Stimulated activated naive B cell treated with anti-CD40 and anti-IgM and Interleukin-4, amounts not matched to agents 10 μg/mL and 1 μg/mL and 100 μg/mL, for 72 hours (primary cell): ENCODE measurements at regions not wholly inside any gene's neighbourhood (a gene's known extent, or its start where the extent isn't known, plus 50 kb on each side); places are given as distances from the start of the nearest gene placed in this dataset.
"Not testable (repeated sequence)": the region's sequence is repeated elsewhere in the genome, so short reads cannot be mapped to it uniquely, and the experiment has no call there.

Experiments used
- ATAC-seq, 2 donors: fragments of 150-1000 bp; cut with Tn5 transposase; replicated peaks; 2 replicates each; pipeline ENCODE4 v1.10.0; 2021; ENCODE audit warnings: moderate library complexity in 1 of 2
- DNase-seq: peaks from one replicate; pipeline ENCODE4 v3.0.0; 2021
- H3K27ac Mint-ChIP-seq: one replicate; pipeline ENCODE4 v1.8.0; 2022; ENCODE audit warnings: mild to moderate bottlenecking, mixed read lengths
- H3K27me3 Mint-ChIP-seq, 2 donors: one replicate each; pipeline ENCODE4 v1.8.0; 2022; ENCODE audit warnings: mixed read lengths in 2 of 2
- H3K36me3 Mint-ChIP-seq, 2 donors: one replicate each; pipeline ENCODE4 v1.8.0; 2022; ENCODE audit warnings: mixed read lengths in 2 of 2, mild to moderate bottlenecking in 1 of 2
- H3K4me1 Mint-ChIP-seq, 2 donors: one replicate each; pipeline ENCODE4 v1.8.0; 2022; ENCODE audit warnings: mixed read lengths in 2 of 2, mild to moderate bottlenecking in 1 of 2
- H3K4me3 Mint-ChIP-seq, 2 donors: one replicate each; pipeline ENCODE4 v1.8.0; 2022; ENCODE audit warnings: mild to moderate bottlenecking in 2 of 2, mixed read lengths in 2 of 2, moderate library complexity in 1 of 2
- H3K9me3 Mint-ChIP-seq, 2 donors: one replicate each; pipeline ENCODE4 v1.8.0; 2022; ENCODE audit warnings: mixed read lengths in 2 of 2, mild to moderate bottlenecking in 1 of 2

DNA sequence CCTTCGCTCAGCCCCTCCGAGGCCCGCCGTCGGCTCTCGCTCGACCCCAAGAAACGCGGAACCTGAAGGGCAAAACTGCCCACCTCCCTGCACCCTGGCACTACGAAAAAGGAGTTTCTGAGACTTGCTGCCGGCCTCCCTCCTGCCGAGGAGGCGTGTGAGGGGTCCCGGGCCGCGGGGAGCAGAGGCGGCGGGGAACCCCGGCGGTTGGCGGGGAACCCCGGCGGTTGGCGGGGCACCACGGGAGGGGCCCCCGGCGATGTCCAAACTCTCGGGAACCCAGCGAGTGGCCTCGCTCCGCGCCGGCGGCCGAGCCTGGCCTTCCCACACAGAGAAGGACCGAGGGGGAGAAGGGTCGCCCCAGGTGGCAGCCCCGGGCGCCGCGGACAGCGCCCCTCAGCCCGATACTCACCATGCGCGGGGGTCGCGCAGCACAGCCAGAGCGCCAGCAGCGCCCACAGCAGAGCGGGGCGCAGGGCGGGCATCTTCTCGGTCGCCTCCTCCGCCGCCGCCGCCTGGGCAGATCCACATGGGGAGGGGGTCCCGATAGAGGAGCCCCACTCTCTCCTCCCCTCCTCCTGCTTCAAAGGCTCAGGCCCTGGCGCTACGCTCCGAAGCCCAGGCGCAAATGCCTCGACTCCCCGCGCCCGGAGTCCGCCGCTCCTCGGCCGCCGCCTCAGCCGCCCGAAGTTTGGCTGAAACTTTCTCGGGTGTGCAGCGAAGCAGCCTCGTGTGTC lies 69.4 kb upstream of the NUDT4B start:
- DNase-seq = peak; percentile 37
- ATAC-seq = peak; percentile 51 to 69
- not testable (repeated sequence) for H3K27me3 Mint-ChIP-seq, H3K27ac Mint-ChIP-seq, H3K4me1 Mint-ChIP-seq, H3K36me3 Mint-ChIP-seq, H3K9me3 Mint-ChIP-seq
- peak overlapping the region; percentile 74 to 85 for H3K4me3 Mint-ChIP-seq

DNA sequence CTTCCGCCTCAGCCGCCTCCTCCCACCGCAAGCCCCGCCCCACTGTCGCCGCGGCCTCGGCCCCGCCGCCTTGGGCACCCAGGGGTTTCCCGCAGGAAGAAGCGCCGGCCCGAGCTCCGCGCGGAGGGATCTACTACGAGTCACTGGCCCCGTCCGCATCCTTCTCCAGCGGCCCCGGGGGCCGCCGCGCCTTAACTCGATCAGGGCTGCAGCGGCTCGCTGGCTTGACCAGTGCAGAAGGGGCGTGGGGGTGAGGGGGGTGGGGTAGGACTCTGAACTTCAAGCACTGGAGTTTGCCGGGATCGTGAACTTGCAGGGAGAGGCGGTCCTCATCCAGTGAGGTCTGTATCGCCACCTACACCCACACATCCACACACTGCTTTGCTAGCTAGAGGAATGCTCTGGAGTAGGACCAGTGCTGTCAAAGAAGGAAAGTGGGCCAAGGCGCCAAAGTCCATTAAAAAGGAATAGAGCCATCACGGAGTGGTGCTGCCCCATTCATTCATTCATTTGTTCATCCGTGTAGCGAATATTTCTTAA lies 68.7 kb upstream of the NUDT4B start:
- H3K36me3 Mint-ChIP-seq, H3K27me3 Mint-ChIP-seq, H3K9me3 Mint-ChIP-seq, DNase-seq, H3K4me1 Mint-ChIP-seq, H3K27ac Mint-ChIP-seq: not testable (repeated sequence)
- peak; percentile 56 to 81 for ATAC-seq
- H3K4me3 Mint-ChIP-seq = peak overlapping the region; percentile 74 to 85

DNA sequence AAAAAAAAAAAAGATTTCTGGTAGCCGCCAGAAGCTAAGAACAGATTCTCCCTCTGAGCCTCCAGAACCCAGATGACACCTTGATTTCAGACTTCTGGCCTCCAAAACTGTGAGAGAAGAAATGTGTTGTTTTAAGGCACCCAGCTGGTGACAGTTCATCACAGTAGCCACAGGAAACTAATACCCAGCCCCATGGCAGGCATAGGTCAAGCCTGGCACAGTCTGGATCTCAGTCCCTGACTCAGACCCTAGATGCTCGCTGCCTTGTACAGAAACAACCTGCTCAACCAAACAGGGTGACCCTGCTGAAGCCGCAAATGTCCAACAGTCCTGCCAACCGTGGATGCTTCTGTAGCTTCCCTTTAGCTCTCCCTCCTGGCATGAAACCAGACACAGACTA lies 61.8 kb upstream of the NUDT4B start:
- not testable (repeated sequence) for H3K9me3 Mint-ChIP-seq, H3K27me3 Mint-ChIP-seq, DNase-seq, H3K4me1 Mint-ChIP-seq, H3K4me3 Mint-ChIP-seq, H3K27ac Mint-ChIP-seq, ATAC-seq, H3K36me3 Mint-ChIP-seq

GRCh38 chr1:148687376-148687775 lies 61.2 kb upstream of the NUDT4B start:
- not testable (repeated sequence) for ATAC-seq, H3K9me3 Mint-ChIP-seq, H3K4me3 Mint-ChIP-seq, H3K4me1 Mint-ChIP-seq, DNase-seq, H3K36me3 Mint-ChIP-seq, H3K27ac Mint-ChIP-seq, H3K27me3 Mint-ChIP-seq
